GM12878 (cell line): ENCODE measurements at regions not wholly inside any gene's neighbourhood (a gene's known extent, or its start where the extent isn't known, plus 50 kb on each side); places are given as distances from the start of the nearest gene placed in this dataset.

Experiments used
- ATAC-seq: fragments of 200-7000 bp; cut with Tn5 transposase; 3 replicates; pipeline ENCODE4 v1.9.1; 2020; ENCODE audit warnings: mild to moderate bottlenecking, moderate library complexity
- BruUV-seq: library from RNA; stranded (reverse); fragments of 400-500 nt; replicated peaks from 2 replicates; lab custom pipeline; 2021; lab: Mats Ljungman, UMichigan
- CTCF ChIA-PET: fragments of 300-600 bp; sonication (Branson Sonifier 250); formaldehyde crosslinking; extraction: SDS; loops from one replicate; lab custom pipeline; 2021; ENCODE audit warnings: inconsistent platforms; lab: Yijun Ruan, JAX
- POLR2A ChIA-PET: fragments of 350-600 bp; formaldehyde crosslinking; extraction: SDS; loops from one replicate; lab custom pipeline; 2021; ENCODE audit warnings: inconsistent platforms; lab: Charles Lee
- RAD21 ChIA-PET: fragments of 300-600 bp; sonication (Branson Sonifier 250); formaldehyde crosslinking; loops from one replicate; lab custom pipeline; 2023; ENCODE audit warnings: antibody characterized with exemption; ENCODE audit not compliant: unreplicated experiment; lab: Charles Lee
- SMC1A ChIA-PET: fragments of 300-600 bp; sonication (Branson Sonifier 250); formaldehyde crosslinking; loops from one replicate; lab custom pipeline; 2023; ENCODE audit not compliant: unreplicated experiment, uncharacterized antibody; lab: Charles Lee
- DNase-seq: peaks from one replicate; pipeline ENCODE4 v3.0.0-alpha.2; 2011; ENCODE audit warnings: low read depth, low spot score
- FAIRE-seq: peaks from 3 replicates; lab custom pipeline; 2011; peaks lifted over from hg19 to GRCh38; lab: Jason Lieb, UNC
- H2AFZ ChIP-seq: 2 replicates; pipeline ENCODE4 v1.6.0; 2011; ENCODE audit warnings: low read depth, low read length, control low read depth; ENCODE audit not compliant: control insufficient read depth
- H3K27ac ChIP-seq: 2 replicates; pipeline ENCODE4 v1.5.1; 2011; ENCODE audit warnings: control low read depth; ENCODE audit not compliant: control insufficient read depth, insufficient read depth
- H3K27me3 ChIP-seq, 2 experiments: replicated peaks in 1 of 2; 2 replicates each; pipeline versions ENCODE4 v1.6.0 to v1.6.1; 2011; ENCODE audit warnings: low read length in 1 of 2; ENCODE audit not compliant: control insufficient read depth in 2 of 2, insufficient read depth in 2 of 2
- H3K36me3 ChIP-seq, 2 experiments: 2 replicates each; pipeline ENCODE4 v1.5.1; 2011; ENCODE audit warnings: low read length in 1 of 2; ENCODE audit not compliant: control insufficient read depth in 2 of 2, insufficient read depth in 2 of 2
- H3K4me1 ChIP-seq: 2 replicates; pipeline ENCODE4 v1.6.1; 2011; ENCODE audit warnings: mild to moderate bottlenecking, low read length, moderate library complexity, mixed read lengths; ENCODE audit not compliant: control insufficient read depth, insufficient read depth
- H3K4me2 ChIP-seq: 2 replicates; pipeline ENCODE4 v1.6.0; 2011; ENCODE audit warnings: control low read depth; ENCODE audit not compliant: control insufficient read depth, insufficient read depth
- H3K4me3 ChIP-seq: fragments of 200-600 bp; sonication (generic); 2 replicates; pipeline ENCODE4 v1.5.1; 2016
- H3K79me2 ChIP-seq: 2 replicates; pipeline ENCODE4 v1.6.0; 2011; ENCODE audit warnings: low read length; ENCODE audit not compliant: control insufficient read depth, insufficient read depth
- H3K9ac ChIP-seq: 2 replicates; pipeline ENCODE4 v1.8.0; 2011; ENCODE audit warnings: low read length, control low read depth, mixed read lengths; ENCODE audit not compliant: control insufficient read depth, insufficient read depth
- H3K9me3 ChIP-seq: replicated peaks from 3 replicates; pipeline ENCODE4 v1.5.1; 2011; ENCODE audit warnings: mild to moderate bottlenecking, low read length; ENCODE audit not compliant: control insufficient read depth, insufficient read depth
- H4K20me1 ChIP-seq: 2 replicates; pipeline ENCODE4 v1.6.0; 2011; ENCODE audit not compliant: control insufficient read depth, insufficient read depth
- ATF3 ChIP-seq: IDR thresholded peaks from 2 replicates; pipeline ENCODE4 v1.6.1; 2011; ENCODE audit warnings: low read depth, mild to moderate bottlenecking, low read length, moderate library complexity, borderline replicate concordance; ENCODE audit errors: extremely low read depth
- ATF7 ChIP-seq: fragments of 450-650 bp; IDR thresholded peaks from 2 replicates; pipeline ENCODE4 v1.6.1; 2016; ENCODE audit warnings: low read depth, mild to moderate bottlenecking
- CREB1 ChIP-seq: IDR thresholded peaks from 2 replicates; pipeline ENCODE4 v1.6.1; 2012; ENCODE audit warnings: low read depth, mild to moderate bottlenecking, inconsistent platforms
- E4F1 ChIP-seq: fragments of 450-650 bp; IDR thresholded peaks from 2 replicates; pipeline ENCODE4 v1.6.1; 2018; ENCODE audit warnings: borderline replicate concordance, mild to moderate bottlenecking; ENCODE audit not compliant: partially characterized antibody
- EED ChIP-seq: sonication (generic); IDR thresholded peaks from 2 replicates; pipeline ENCODE4 v1.6.1; 2016; ENCODE audit warnings: antibody characterized with exemption, low read depth
- KAT2A ChIP-seq: conservative IDR thresholded peaks from 2 replicates; pipeline ENCODE4 v1.6.1; 2011; ENCODE audit warnings: low read depth, low read length; ENCODE audit not compliant: control insufficient read depth
- MTA2 ChIP-seq: fragments of 450-650 bp; IDR thresholded peaks from 2 replicates; pipeline ENCODE4 v1.6.1; 2016; ENCODE audit warnings: low read depth, mild to moderate bottlenecking, moderate library complexity
- MTA3 ChIP-seq: IDR thresholded peaks from 2 replicates; pipeline ENCODE4 v1.6.1; 2012; ENCODE audit warnings: low read length, inconsistent platforms, borderline replicate concordance
- MXI1 ChIP-seq: fragments of 150-350 bp; IDR thresholded peaks from 2 replicates; pipeline ENCODE4 v1.6.1; 2011; ENCODE audit warnings: low read depth, mild to moderate bottlenecking, inconsistent platforms, low read length, improper control_type of control experiment
- NR2C1 ChIP-seq: fragments of 450-650 bp; IDR thresholded peaks from 2 replicates; pipeline ENCODE4 v1.6.1; 2017; ENCODE audit warnings: antibody characterized with exemption, mild to moderate bottlenecking, moderate library complexity
- NR2C2 ChIP-seq: IDR thresholded peaks from 2 replicates; pipeline ENCODE4 v1.6.1; 2011; ENCODE audit warnings: borderline replicate concordance, low read depth; ENCODE audit not compliant: control insufficient read depth, insufficient read length
- POLR2AphosphoS2 ChIP-seq: IDR thresholded peaks from 2 replicates; pipeline ENCODE4 v1.6.1; 2011; ENCODE audit warnings: low read depth, mild to moderate bottlenecking, low read length, improper control_type of control experiment, moderate library complexity
- POU2F2 ChIP-seq: IDR thresholded peaks from 3 replicates; pipeline ENCODE4 v1.6.1; 2011; ENCODE audit warnings: low read depth, mild to moderate bottlenecking, low read length, borderline replicate concordance
- RFX5 ChIP-seq: IDR thresholded peaks from 2 replicates; pipeline ENCODE4 v1.6.1; 2011; ENCODE audit warnings: low read depth, low read length, improper control_type of control experiment
- SRF ChIP-seq, 2 experiments: IDR thresholded peaks; 2 replicates each; pipeline ENCODE4 v1.6.1; 2011; ENCODE audit warnings: low read depth in 2 of 2, low read length in 2 of 2, mild to moderate bottlenecking in 1 of 2, moderate library complexity in 1 of 2
- WGBS: methylation state at CpG from one replicate; pipeline ENCODE4 v1.1.6; 2016; ENCODE audit warnings: low lambda C conversion rate; ENCODE audit not compliant: insufficient replicate concordance, insufficient coverage; ENCODE audit errors: missing lambda C conversion rate; 5-methylcytosine and 5-hydroxymethylcytosine counted together
- in situ Hi-C: fragments of 300-500 bp; cut with MboI; formaldehyde crosslinking; loops from 9 replicates; pipeline ENCODE4 v1.14.3; 2018; ENCODE audit warnings: mixed read lengths
- intact Hi-C: fragments of 100-400 bp; cut with micrococcal nuclease; formaldehyde crosslinking; loops from one replicate; pipeline ENCODE4 v1.14.2; 2022; ENCODE audit not compliant: unreplicated experiment
- TF ChIP-seq, protein P1 (sequence below): IDR thresholded peaks from 2 replicates; pipeline ENCODE4 v1.6.1; 2012; ENCODE audit warnings: low read depth, low read length, improper control_type of control experiment
- TF ChIP-seq, protein P2 (sequence below): IDR thresholded peaks from 2 replicates; pipeline ENCODE4 v1.6.1; 2012; ENCODE audit warnings: low read depth, low read length, improper control_type of control experiment

GRCh38 chr18:10229458-10229857 lies 225.0 kb upstream of the APCDD1 start:
- no peaks in the 10 kb centered on the region; the same call in 2 of the 3 replicates for H3K9me3 ChIP-seq
- TF ChIP-seq ATF3 (no peak), E4F1 (no peak), SRF (IDR thresholded peaks at IDR 0.05; ENCODE audit: low read depth in 2 of 2, low read length in 2 of 2) (no peak), KAT2A (no peak), MTA3 (no peak), EED (no peak), CREB1 (no peak), MTA2 (no peak), RFX5 (no peak), POU2F2 (no peak), NR2C2 (no peak), ATF7 (no peak), POLR2AphosphoS2 (no peak), MXI1 (no peak), NR2C1 (no peak)
- TF ChIP-seq, protein P1, sequence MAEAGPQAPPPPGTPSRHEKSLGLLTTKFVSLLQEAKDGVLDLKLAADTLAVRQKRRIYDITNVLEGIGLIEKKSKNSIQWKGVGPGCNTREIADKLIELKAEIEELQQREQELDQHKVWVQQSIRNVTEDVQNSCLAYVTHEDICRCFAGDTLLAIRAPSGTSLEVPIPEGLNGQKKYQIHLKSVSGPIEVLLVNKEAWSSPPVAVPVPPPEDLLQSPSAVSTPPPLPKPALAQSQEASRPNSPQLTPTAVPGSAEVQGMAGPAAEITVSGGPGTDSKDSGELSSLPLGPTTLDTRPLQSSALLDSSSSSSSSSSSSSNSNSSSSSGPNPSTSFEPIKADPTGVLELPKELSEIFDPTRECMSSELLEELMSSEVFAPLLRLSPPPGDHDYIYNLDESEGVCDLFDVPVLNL, result no peak
- TF ChIP-seq, protein P2, sequence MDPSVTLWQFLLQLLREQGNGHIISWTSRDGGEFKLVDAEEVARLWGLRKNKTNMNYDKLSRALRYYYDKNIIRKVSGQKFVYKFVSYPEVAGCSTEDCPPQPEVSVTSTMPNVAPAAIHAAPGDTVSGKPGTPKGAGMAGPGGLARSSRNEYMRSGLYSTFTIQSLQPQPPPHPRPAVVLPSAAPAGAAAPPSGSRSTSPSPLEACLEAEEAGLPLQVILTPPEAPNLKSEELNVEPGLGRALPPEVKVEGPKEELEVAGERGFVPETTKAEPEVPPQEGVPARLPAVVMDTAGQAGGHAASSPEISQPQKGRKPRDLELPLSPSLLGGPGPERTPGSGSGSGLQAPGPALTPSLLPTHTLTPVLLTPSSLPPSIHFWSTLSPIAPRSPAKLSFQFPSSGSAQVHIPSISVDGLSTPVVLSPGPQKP, result no peak
- TF ChIP-seq, all 136 proteins: peak for 0
- FAIRE-seq, result no peak
- Histone ChIP-seq H3K27ac (no peak overlapping the region), H3K9ac (no peak overlapping the region), H3K4me1 (no peaks in the 10 kb centered on the region), H4K20me1 (no peaks in the 10 kb centered on the region), H3K4me2 (no peak overlapping the region), H3K4me3 (no peak overlapping the region), H3K27me3 (0 out of 4 replicates have a peak, but pooled peaks cover 0 to 1% of the 10 kb centered on the region in 2 experiments), H2AFZ (no peak overlapping the region), H3K79me2 (no peaks in the 10 kb centered on the region), H3K36me3 (no peaks in the 10 kb centered on the region)
- SMC1A ChIA-PET, result interaction anchor here (1.1 kb wide), 1 partner anchor 321 kb away, joined by 3 read pairs; no protein-coding TSS in a partner anchor
- ATAC-seq, result no peak
- RAD21 ChIA-PET, result no interaction called here
- CTCF ChIA-PET, result no interaction called here
- in situ Hi-C loops (no loop called here), intact Hi-C loops (no loop called here)
- POLR2A ChIA-PET, result no interaction called here
- WGBS, result 4% methylated on average over 3 of the region's 3 CpGs
- DNase-seq, result no peak
- no TSS peak for BruUV-seq
